ENCODE measurements at regions not wholly inside any gene's neighbourhood (a gene's known extent, or its start where the extent isn't known, plus 50 kb on each side); places are given as distances from the start of the nearest gene placed in this dataset.

DNA sequence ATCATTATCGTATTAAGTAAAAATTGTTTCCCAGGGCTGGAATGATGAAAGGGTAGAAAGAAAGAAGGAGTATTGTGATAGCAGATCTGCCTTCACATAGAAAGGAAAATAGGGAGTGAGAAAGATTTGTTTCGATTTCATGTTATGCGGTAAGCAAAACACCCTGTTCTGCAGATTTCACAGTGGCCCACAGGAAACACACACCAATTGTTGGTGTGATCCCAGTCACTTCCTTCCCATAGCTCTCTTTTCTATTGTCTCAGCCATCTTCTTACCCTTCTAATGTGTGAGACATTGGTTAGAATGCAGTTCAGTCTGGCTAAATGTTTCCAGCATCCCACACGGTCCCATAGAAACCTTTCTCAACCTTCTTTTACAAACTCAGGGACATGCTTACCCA is 2709.8 kb downstream of the PCDH7 start:
- Histone ChIP-seq H3K79me2 (ENCODE audit: insufficient read depth, low read length) (no peaks in the 10 kb centered on the region), H2BK120ac (ENCODE audit: low read depth, low read length, poor library complexity, severe bottlenecking) (no peak overlapping the region), H3K18ac (ENCODE audit: insufficient read length, low read depth, low read length) (no peak overlapping the region), H3K56ac (ENCODE audit: insufficient read length, low read depth, low read length) (no peak overlapping the region), H3K4me1 (ENCODE audit: insufficient read depth, low read length) (no peaks in the 10 kb centered on the region), H3K9me3 (ENCODE audit: control insufficient read depth, low read depth, low read length) (no peaks in the 10 kb centered on the region), H2BK15ac (ENCODE audit: low read depth, low read length) (no peak overlapping the region), H3K27ac (ENCODE audit: insufficient read length, low read depth, low read length) (no peak overlapping the region), H2BK12ac (ENCODE audit: insufficient read length, low read depth, low read length) (no peak overlapping the region), H2AK5ac (ENCODE audit: insufficient read length, low read length) (no peak overlapping the region), H3T11ph (ENCODE audit: low read length) (no peak overlapping the region), H4K91ac (ENCODE audit: insufficient read length, low read depth, low read length) (no peak overlapping the region), H3K14ac (ENCODE audit: insufficient read depth, low read length) (no peak overlapping the region), H2BK20ac (ENCODE audit: low read depth, low read length, poor library complexity, severe bottlenecking) (no peak overlapping the region), H4K8ac (replicated peaks; ENCODE audit: insufficient read length, low read depth, low read length) (no peak overlapping the region), H2AFZ (ENCODE audit: low read length) (no peak overlapping the region), H3K4me2 (ENCODE audit: insufficient read depth, insufficient read length, low read length) (no peak overlapping the region), H3K23me2 (ENCODE audit: insufficient read length, low read depth, low read length, poor library complexity, severe bottlenecking) (no peaks in the 10 kb centered on the region), H3K27me3 (ENCODE audit: insufficient read depth, low read length) (no peaks in the 10 kb centered on the region), H3K9ac (ENCODE audit: extremely low read depth, insufficient read length, low read length) (no peak overlapping the region), H2BK5ac (ENCODE audit: insufficient read length, low read length) (no peak overlapping the region), H3K79me1 (ENCODE audit: insufficient read depth, low read depth, low read length, poor library complexity, severe bottlenecking) (no peaks in the 10 kb centered on the region), H4K20me1 (ENCODE audit: control insufficient read depth, insufficient read depth, insufficient read length) (no peaks in the 10 kb centered on the region), H3K4ac (ENCODE audit: low read depth, low read length) (no peak overlapping the region), H3K23ac (ENCODE audit: insufficient read length, low read depth, low read length) (no peak overlapping the region), H4K5ac (ENCODE audit: insufficient read length, low read depth, low read length) (no peak overlapping the region)
- Mint-ChIP-seq H3K36me3 (ENCODE audit: insufficient read depth in 1 of 3, low read depth in 3 of 3) (no peaks in the 10 kb centered on the region), H3K9me3 (no peaks in the 10 kb centered on the region), H3K4me3 (no peak overlapping the region), H3K4me1 (no peaks in the 10 kb centered on the region), H3K27me3 (ENCODE audit: low read depth) (no peaks in the 10 kb centered on the region), H3K27ac (no peak overlapping the region)
- no CpG with 5 or more reads among the region's 4 CpGs for WGBS (ENCODE audit: extremely low coverage, insufficient read length, low lambda C conversion rate)
- TF ChIP-seq, protein P1, sequence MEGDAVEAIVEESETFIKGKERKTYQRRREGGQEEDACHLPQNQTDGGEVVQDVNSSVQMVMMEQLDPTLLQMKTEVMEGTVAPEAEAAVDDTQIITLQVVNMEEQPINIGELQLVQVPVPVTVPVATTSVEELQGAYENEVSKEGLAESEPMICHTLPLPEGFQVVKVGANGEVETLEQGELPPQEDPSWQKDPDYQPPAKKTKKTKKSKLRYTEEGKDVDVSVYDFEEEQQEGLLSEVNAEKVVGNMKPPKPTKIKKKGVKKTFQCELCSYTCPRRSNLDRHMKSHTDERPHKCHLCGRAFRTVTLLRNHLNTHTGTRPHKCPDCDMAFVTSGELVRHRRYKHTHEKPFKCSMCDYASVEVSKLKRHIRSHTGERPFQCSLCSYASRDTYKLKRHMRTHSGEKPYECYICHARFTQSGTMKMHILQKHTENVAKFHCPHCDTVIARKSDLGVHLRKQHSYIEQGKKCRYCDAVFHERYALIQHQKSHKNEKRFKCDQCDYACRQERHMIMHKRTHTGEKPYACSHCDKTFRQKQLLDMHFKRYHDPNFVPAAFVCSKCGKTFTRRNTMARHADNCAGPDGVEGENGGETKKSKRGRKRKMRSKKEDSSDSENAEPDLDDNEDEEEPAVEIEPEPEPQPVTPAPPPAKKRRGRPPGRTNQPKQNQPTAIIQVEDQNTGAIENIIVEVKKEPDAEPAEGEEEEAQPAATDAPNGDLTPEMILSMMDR (conservative IDR thresholded peaks at IDR 0.05), result no peak
- DNase-seq, result no peak

Measured in H9 (cell line).